NB4 (cell line): ENCODE measurements at regions not wholly inside any gene's neighbourhood (a gene's known extent, or its start where the extent isn't known, plus 50 kb on each side); places are given as distances from the start of the nearest gene placed in this dataset.

Experiments
- MYC ChIP-seq: IDR thresholded peaks from 2 replicates; pipeline ENCODE4 v1.6.1; 2011; ENCODE audit warnings: low read depth, low read length
- POLR2A ChIP-seq: IDR thresholded peaks from 2 replicates; pipeline ENCODE4 v1.6.1; 2011; ENCODE audit warnings: mild to moderate bottlenecking; ENCODE audit not compliant: insufficient read length; ENCODE audit errors: extremely low read depth
- TF ChIP-seq, protein P1 (sequence below): IDR thresholded peaks from one replicate; pipeline ENCODE4 v1.5.1; 2012; ENCODE audit warnings: low read depth, low read length

DNA sequence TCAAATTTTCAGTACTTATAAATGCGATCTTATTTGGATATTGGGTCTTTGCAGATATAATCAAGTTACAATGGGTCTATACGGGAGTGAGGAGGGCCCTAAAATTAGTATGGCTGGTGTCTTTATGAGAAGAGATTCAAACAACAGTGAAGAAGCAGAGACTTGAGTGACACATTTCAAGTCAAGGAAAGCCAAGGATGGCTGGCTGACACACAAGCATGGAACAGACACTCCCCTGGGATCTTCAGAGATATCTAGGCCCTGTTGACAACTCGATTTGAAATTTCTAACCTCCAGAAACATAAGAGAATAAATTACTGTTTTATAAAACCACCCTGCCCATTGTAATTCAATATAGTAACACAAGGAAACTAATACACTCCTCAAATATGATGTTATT, 1886.0 kb upstream of the PCDH7 start:
- TF ChIP-seq POLR2A (no peak), MYC (no peak)
- TF ChIP-seq, protein P1, sequence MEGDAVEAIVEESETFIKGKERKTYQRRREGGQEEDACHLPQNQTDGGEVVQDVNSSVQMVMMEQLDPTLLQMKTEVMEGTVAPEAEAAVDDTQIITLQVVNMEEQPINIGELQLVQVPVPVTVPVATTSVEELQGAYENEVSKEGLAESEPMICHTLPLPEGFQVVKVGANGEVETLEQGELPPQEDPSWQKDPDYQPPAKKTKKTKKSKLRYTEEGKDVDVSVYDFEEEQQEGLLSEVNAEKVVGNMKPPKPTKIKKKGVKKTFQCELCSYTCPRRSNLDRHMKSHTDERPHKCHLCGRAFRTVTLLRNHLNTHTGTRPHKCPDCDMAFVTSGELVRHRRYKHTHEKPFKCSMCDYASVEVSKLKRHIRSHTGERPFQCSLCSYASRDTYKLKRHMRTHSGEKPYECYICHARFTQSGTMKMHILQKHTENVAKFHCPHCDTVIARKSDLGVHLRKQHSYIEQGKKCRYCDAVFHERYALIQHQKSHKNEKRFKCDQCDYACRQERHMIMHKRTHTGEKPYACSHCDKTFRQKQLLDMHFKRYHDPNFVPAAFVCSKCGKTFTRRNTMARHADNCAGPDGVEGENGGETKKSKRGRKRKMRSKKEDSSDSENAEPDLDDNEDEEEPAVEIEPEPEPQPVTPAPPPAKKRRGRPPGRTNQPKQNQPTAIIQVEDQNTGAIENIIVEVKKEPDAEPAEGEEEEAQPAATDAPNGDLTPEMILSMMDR: no peak
